CD1c-positive myeloid dendritic cell (primary cell): ENCODE measurements at regions not wholly inside any gene's neighbourhood (a gene's known extent, or its start where the extent isn't known, plus 50 kb on each side); places are given as distances from the start of the nearest gene placed in this dataset.
"Not testable (repeated sequence)": the region's sequence is repeated elsewhere in the genome, so short reads cannot be mapped to it uniquely, and the experiment has no call there.

ENCODE experiments used
- DNase-seq: peaks from one replicate; pipeline ENCODE4 v3.0.0-alpha.2; 2016; ENCODE audit errors: extremely low spot score

- DNase-seq, result not testable (repeated sequence)
Observed at GRCh38 chr6:68022968-68023367, 612.1 kb upstream of the ADGRB3 start.

- no peak for DNase-seq
Observed at GRCh38 chr6:68013780-68014515, 621.1 kb upstream of the ADGRB3 start.

GRCh38 chr6:68012822-68013221 is 622.3 kb upstream of the ADGRB3 start:
- DNase-seq, result no peak

- no peak for DNase-seq
Observed at GRCh38 chr6:68010936-68011335, 624.1 kb upstream of the ADGRB3 start.

GRCh38 chr6:68008445-68008844 is 626.6 kb upstream of the ADGRB3 start:
- no peak for DNase-seq

- DNase-seq, result no peak
Observed at GRCh38 chr6:68007717-68008116, 627.4 kb upstream of the ADGRB3 start.

- no peak for DNase-seq
Observed at GRCh38 chr6:67986694-67987232, 648.3 kb upstream of the ADGRB3 start.

GRCh38 chr6:67976486-67976885 is 658.6 kb upstream of the ADGRB3 start:
- DNase-seq, result no peak

GRCh38 chr6:67974931-67975330 is 660.2 kb upstream of the ADGRB3 start:
- DNase-seq, result no peak

- DNase-seq, result no peak
Observed at GRCh38 chr6:67971812-67972211, 663.3 kb upstream of the ADGRB3 start.

GRCh38 chr6:67966830-67967229 is 668.3 kb upstream of the ADGRB3 start:
- DNase-seq, result no peak

GRCh38 chr6:67956352-67956751 is 678.7 kb upstream of the ADGRB3 start:
- DNase-seq, result no peak

GRCh38 chr6:67952948-67953347 is 682.1 kb upstream of the ADGRB3 start:
- DNase-seq, result no peak

GRCh38 chr6:67952121-67952520 is 683.0 kb upstream of the ADGRB3 start:
- no peak for DNase-seq

- not testable (repeated sequence) for DNase-seq
Observed at GRCh38 chr6:67947762-67948161, 687.3 kb upstream of the ADGRB3 start.

GRCh38 chr6:67935976-67936477 is 699.1 kb upstream of the ADGRB3 start:
- no peak for DNase-seq

GRCh38 chr6:67933278-67933677 is 701.8 kb upstream of the ADGRB3 start:
- no peak for DNase-seq

- DNase-seq, result not testable (repeated sequence)
Observed at GRCh38 chr6:67922588-67922987, 712.5 kb upstream of the ADGRB3 start.

GRCh38 chr6:67920040-67920439 is 715.0 kb upstream of the ADGRB3 start:
- not testable (repeated sequence) for DNase-seq

- DNase-seq, result no peak
Observed at GRCh38 chr6:67916399-67916798, 718.7 kb upstream of the ADGRB3 start.

GRCh38 chr6:67914419-67914818 is 720.7 kb upstream of the ADGRB3 start:
- no peak for DNase-seq

- DNase-seq, result no peak
Observed at GRCh38 chr6:67909354-67909753, 725.7 kb upstream of the ADGRB3 start.

- DNase-seq, result no peak
Observed at GRCh38 chr6:67908379-67908778, 726.7 kb upstream of the ADGRB3 start.

- not testable (repeated sequence) for DNase-seq
Observed at GRCh38 chr6:67904735-67905134, 730.3 kb upstream of the ADGRB3 start.
